GM23338 (cell line): ENCODE measurements at regions not wholly inside any gene's neighbourhood (a gene's known extent, or its start where the extent isn't known, plus 50 kb on each side); places are given as distances from the start of the nearest gene placed in this dataset.

Source experiments
- CREB1 ChIP-seq: fragments of 250-450 bp; sonication (Bioruptor Pico); IDR thresholded peaks from 2 replicates; pipeline ENCODE4 v1.5.0; 2020; ENCODE audit warnings: low read depth, mild to moderate bottlenecking, moderate library complexity
- EZH2 ChIP-seq: fragments of 200-600 bp; sonication (generic); IDR thresholded peaks from one replicate; pipeline ENCODE4 v1.8.0; 2017; ENCODE audit warnings: antibody characterized with exemption, mild to moderate bottlenecking, low read depth; ENCODE audit not compliant: unreplicated experiment
- EZH2phosphoT487 ChIP-seq: fragments of 200-600 bp; sonication (generic); IDR thresholded peaks from one replicate; pipeline ENCODE4 v1.8.1; 2018; ENCODE audit warnings: antibody characterized with exemption; ENCODE audit not compliant: unreplicated experiment
- JUNB ChIP-seq: IDR thresholded peaks from one replicate; pipeline ENCODE4 v1.6.1; 2016; ENCODE audit warnings: antibody characterized with exemption; ENCODE audit not compliant: unreplicated experiment
- NANOG ChIP-seq: IDR thresholded peaks from 2 replicates; pipeline ENCODE4 v1.6.1; 2016; ENCODE audit warnings: antibody characterized with exemption, borderline replicate concordance
- POLR2AphosphoS5 ChIP-seq: IDR thresholded peaks from 2 replicates; pipeline ENCODE4 v1.6.1; 2016; ENCODE audit warnings: antibody characterized with exemption, low read depth
- ZNF114 ChIP-seq: fragments of 250-450 bp; sonication (Bioruptor Pico); IDR thresholded peaks from 2 replicates; pipeline ENCODE4 v1.5.0; 2020; ENCODE audit warnings: mild to moderate bottlenecking, moderate library complexity
- TF ChIP-seq, protein P1 (sequence below), 2 experiments: fragments of 200-600 bp in 1 of 2; sonication (generic) in 1 of 2; conservative IDR thresholded peaks; 2 replicates each; pipeline versions ENCODE4 v1.5.1 to v1.6.1; 2016 to 2017; ENCODE audit warnings: antibody characterized with exemption in 2 of 2, low read depth in 2 of 2, mild to moderate bottlenecking in 2 of 2, moderate library complexity in 1 of 2
- TF ChIP-seq, protein P2 (sequence below): IDR thresholded peaks from one replicate; pipeline ENCODE4 v1.6.1; 2018; ENCODE audit warnings: antibody characterized with exemption; ENCODE audit not compliant: unreplicated experiment
- TF ChIP-seq, protein P3 (sequence below): IDR thresholded peaks from 2 replicates; pipeline ENCODE4 v1.6.1; 2016; ENCODE audit warnings: antibody characterized with exemption

DNA sequence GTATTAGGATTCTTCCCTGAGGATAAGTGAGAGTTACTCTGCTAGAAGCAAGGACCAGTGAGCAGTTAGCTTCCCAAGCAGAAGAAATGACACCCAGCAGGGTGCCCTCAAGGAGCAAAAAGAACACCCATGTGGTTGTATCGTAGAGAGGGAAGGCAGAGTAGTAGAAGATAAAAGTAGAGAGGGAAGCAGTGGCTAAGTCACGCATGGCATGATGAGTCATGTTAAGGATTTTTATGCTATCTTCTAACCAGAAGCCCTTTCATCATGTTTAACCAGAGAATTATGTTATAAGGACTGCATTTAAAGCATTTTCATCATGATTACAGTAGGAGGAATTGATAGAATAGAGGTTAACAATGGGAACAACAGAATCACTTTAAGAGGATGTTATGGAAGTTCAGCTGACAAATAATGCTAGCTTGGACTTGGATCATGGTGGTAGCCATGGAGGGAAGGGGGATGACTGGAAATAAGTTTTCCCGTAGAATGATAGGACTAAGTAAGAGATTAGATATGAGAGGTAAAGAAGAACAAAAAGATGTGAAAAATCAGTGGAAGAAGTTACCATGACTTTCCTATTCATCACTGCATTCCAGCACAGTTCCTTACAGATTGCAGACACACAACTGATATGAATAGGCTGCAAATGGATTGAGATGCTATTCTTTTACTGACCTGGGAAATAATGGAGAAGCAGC is 383.5 kb upstream of the INTU start:
- TF ChIP-seq, protein P1, sequence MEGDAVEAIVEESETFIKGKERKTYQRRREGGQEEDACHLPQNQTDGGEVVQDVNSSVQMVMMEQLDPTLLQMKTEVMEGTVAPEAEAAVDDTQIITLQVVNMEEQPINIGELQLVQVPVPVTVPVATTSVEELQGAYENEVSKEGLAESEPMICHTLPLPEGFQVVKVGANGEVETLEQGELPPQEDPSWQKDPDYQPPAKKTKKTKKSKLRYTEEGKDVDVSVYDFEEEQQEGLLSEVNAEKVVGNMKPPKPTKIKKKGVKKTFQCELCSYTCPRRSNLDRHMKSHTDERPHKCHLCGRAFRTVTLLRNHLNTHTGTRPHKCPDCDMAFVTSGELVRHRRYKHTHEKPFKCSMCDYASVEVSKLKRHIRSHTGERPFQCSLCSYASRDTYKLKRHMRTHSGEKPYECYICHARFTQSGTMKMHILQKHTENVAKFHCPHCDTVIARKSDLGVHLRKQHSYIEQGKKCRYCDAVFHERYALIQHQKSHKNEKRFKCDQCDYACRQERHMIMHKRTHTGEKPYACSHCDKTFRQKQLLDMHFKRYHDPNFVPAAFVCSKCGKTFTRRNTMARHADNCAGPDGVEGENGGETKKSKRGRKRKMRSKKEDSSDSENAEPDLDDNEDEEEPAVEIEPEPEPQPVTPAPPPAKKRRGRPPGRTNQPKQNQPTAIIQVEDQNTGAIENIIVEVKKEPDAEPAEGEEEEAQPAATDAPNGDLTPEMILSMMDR (conservative IDR thresholded peaks at IDR 0.05; ENCODE audit: low read depth in 2 of 2): no peak
- TF ChIP-seq, protein P2, sequence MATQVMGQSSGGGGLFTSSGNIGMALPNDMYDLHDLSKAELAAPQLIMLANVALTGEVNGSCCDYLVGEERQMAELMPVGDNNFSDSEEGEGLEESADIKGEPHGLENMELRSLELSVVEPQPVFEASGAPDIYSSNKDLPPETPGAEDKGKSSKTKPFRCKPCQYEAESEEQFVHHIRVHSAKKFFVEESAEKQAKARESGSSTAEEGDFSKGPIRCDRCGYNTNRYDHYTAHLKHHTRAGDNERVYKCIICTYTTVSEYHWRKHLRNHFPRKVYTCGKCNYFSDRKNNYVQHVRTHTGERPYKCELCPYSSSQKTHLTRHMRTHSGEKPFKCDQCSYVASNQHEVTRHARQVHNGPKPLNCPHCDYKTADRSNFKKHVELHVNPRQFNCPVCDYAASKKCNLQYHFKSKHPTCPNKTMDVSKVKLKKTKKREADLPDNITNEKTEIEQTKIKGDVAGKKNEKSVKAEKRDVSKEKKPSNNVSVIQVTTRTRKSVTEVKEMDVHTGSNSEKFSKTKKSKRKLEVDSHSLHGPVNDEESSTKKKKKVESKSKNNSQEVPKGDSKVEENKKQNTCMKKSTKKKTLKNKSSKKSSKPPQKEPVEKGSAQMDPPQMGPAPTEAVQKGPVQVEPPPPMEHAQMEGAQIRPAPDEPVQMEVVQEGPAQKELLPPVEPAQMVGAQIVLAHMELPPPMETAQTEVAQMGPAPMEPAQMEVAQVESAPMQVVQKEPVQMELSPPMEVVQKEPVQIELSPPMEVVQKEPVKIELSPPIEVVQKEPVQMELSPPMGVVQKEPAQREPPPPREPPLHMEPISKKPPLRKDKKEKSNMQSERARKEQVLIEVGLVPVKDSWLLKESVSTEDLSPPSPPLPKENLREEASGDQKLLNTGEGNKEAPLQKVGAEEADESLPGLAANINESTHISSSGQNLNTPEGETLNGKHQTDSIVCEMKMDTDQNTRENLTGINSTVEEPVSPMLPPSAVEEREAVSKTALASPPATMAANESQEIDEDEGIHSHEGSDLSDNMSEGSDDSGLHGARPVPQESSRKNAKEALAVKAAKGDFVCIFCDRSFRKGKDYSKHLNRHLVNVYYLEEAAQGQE: no peak
- TF ChIP-seq EZH2phosphoT487: no peak
- TF ChIP-seq, protein P3, sequence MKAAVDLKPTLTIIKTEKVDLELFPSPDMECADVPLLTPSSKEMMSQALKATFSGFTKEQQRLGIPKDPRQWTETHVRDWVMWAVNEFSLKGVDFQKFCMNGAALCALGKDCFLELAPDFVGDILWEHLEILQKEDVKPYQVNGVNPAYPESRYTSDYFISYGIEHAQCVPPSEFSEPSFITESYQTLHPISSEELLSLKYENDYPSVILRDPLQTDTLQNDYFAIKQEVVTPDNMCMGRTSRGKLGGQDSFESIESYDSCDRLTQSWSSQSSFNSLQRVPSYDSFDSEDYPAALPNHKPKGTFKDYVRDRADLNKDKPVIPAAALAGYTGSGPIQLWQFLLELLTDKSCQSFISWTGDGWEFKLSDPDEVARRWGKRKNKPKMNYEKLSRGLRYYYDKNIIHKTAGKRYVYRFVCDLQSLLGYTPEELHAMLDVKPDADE: no peak
- TF ChIP-seq CREB1 (CRISPR knock-in tag): no peak
- no peak for TF ChIP-seq EZH2
- no peak for TF ChIP-seq POLR2AphosphoS5
- TF ChIP-seq ZNF114 (CRISPR knock-in tag): no peak
- no peak for TF ChIP-seq JUNB
- no peak for TF ChIP-seq NANOG
